ENCODE measurements at regions not wholly inside any gene's neighbourhood (a gene's known extent, or its start where the extent isn't known, plus 50 kb on each side); places are given as distances from the start of the nearest gene placed in this dataset.

- no peaks in the 10 kb centered on the region for H3K9me3 ChIP-seq
- no peak overlapping the region for H3K4me3 ChIP-seq (ENCODE audit: low read depth, low read length)
- H3K36me3 ChIP-seq, result no peaks in the 10 kb centered on the region
- DNase-seq, result no peak
- no peak for TF ChIP-seq CTCF (IDR thresholded peaks at IDR 0.05; ENCODE audit: low read depth, low read length)
- H3K27me3 ChIP-seq, result no peaks in the 10 kb centered on the region
- H3K4me1 ChIP-seq, result no peaks in the 10 kb centered on the region
Measured at GRCh38 chr4:35793766-35794165, 450.5 kb downstream of the ARAP2 start.

- no peaks in the 10 kb centered on the region for H3K36me3 ChIP-seq
- no peaks in the 10 kb centered on the region for H3K9me3 ChIP-seq
- no peaks in the 10 kb centered on the region for H3K4me1 ChIP-seq
Measured at GRCh38 chr4:35800669-35801068, 443.6 kb downstream of the ARAP2 start.

GRCh38 chr4:35802644-35803043 lies 441.7 kb downstream of the ARAP2 start:
- TF ChIP-seq CTCF (IDR thresholded peaks at IDR 0.05; ENCODE audit: low read depth, low read length), result no peak
- no peaks in the 10 kb centered on the region for H3K36me3 ChIP-seq
- DNase-seq, result no peak
- H3K4me1 ChIP-seq, result no peaks in the 10 kb centered on the region
- no peaks in the 10 kb centered on the region for H3K27me3 ChIP-seq
- no peaks in the 10 kb centered on the region for H3K9me3 ChIP-seq
- H3K4me3 ChIP-seq (ENCODE audit: low read depth, low read length), result no peak overlapping the region

More at GRCh38 chr4:35800669-35801068, 443.6 kb downstream of the ARAP2 start:
- Histone ChIP-seq H3K27me3 (no peaks in the 10 kb centered on the region), H3K4me3 (ENCODE audit: low read depth, low read length) (no peak overlapping the region)
- DNase-seq, result no peak
- no peak for TF ChIP-seq CTCF (IDR thresholded peaks at IDR 0.05; ENCODE audit: low read depth, low read length)

- H3K9me3 ChIP-seq, result no peaks in the 10 kb centered on the region; the same call in 1 of the 2 replicates
- DNase-seq, result no peak
- no peak for TF ChIP-seq CTCF (IDR thresholded peaks at IDR 0.05; ENCODE audit: low read depth, low read length)
- H3K4me1 ChIP-seq, result no peaks in the 10 kb centered on the region
- no peaks in the 10 kb centered on the region for H3K36me3 ChIP-seq
- H3K4me3 ChIP-seq (ENCODE audit: low read depth, low read length), result no peak overlapping the region
- no peaks in the 10 kb centered on the region for H3K27me3 ChIP-seq
Measured at GRCh38 chr4:35818520-35818919, 425.8 kb downstream of the ARAP2 start.

- no peak for TF ChIP-seq CTCF (IDR thresholded peaks at IDR 0.05; ENCODE audit: low read depth, low read length)
- H3K4me1 ChIP-seq, result no peaks in the 10 kb centered on the region
- no peak for DNase-seq
Measured at GRCh38 chr4:35820003-35820402, 424.3 kb downstream of the ARAP2 start.

GRCh38 chr4:35824231-35824630 lies 420.1 kb downstream of the ARAP2 start:
- no peak for TF ChIP-seq CTCF (IDR thresholded peaks at IDR 0.05; ENCODE audit: low read depth, low read length)
- no peaks in the 10 kb centered on the region for H3K9me3 ChIP-seq
- H3K36me3 ChIP-seq, result no peaks in the 10 kb centered on the region
- no peaks in the 10 kb centered on the region for H3K4me1 ChIP-seq
- H3K27me3 ChIP-seq, result no peaks in the 10 kb centered on the region
- no peak overlapping the region for H3K4me3 ChIP-seq (ENCODE audit: low read depth, low read length)
- DNase-seq, result no peak

More at GRCh38 chr4:35820003-35820402, 424.3 kb downstream of the ARAP2 start:
- Histone ChIP-seq H3K36me3 (no peaks in the 10 kb centered on the region), H3K27me3 (no peaks in the 10 kb centered on the region), H3K9me3 (no peaks in the 10 kb centered on the region; the same call in 1 of the 2 replicates), H3K4me3 (ENCODE audit: low read depth, low read length) (no peak overlapping the region)

Measured in BE2C (cell line).